Naive thymus-derived CD4-positive, alpha-beta T cell (primary cell): ENCODE measurements at regions not wholly inside any gene's neighbourhood (a gene's known extent, or its start where the extent isn't known, plus 50 kb on each side); places are given as distances from the start of the nearest gene placed in this dataset.

Source experiments
- ATAC-seq: fragments of 150-1000 bp; cut with Tn5 transposase; 2 replicates; pipeline ENCODE4 v1.10.0; 2021; ENCODE audit warnings: mild to moderate bottlenecking, moderate library complexity
- CTCF ChIA-PET: fragments of 350-600 bp; sonication (Branson Sonifier 250); formaldehyde crosslinking; loops from one replicate; lab custom pipeline; 2021; ENCODE audit warnings: antibody characterized with exemption; lab: Charles Lee
- POLR2A ChIA-PET: fragments of 350-600 bp; sonication (Branson Sonifier 250); formaldehyde crosslinking; loops from one replicate; lab custom pipeline; 2021; ENCODE audit warnings: antibody characterized with exemption, inconsistent platforms; lab: Charles Lee
- DNase-seq, 9 donors: peaks; one replicate each; pipeline versions ENCODE4 v3.0.0 to v3.0.0-alpha.2; 2020 to 2022; ENCODE audit warnings: mixed read lengths in 1 of 9
- H3K27ac ChIP-seq: one replicate; pipeline ENCODE4 v1.7.0; 2013; ENCODE audit warnings: mild to moderate bottlenecking, low read depth, low read length, moderate library complexity
- H3K27me3 ChIP-seq, 2 donors: one replicate each; pipeline ENCODE4 v1.7.0; 2013; ENCODE audit warnings: low read length in 2 of 2, mild to moderate bottlenecking in 2 of 2, moderate library complexity in 2 of 2; ENCODE audit not compliant: control insufficient read depth in 2 of 2, insufficient read depth in 2 of 2
- H3K36me3 ChIP-seq, 3 experiments: 1 replicate in 2 of 3; 2 replicates in 1 of 3; pipeline ENCODE4 v1.7.0; 2013; ENCODE audit warnings: low read length in 3 of 3, mild to moderate bottlenecking in 3 of 3, moderate library complexity in 1 of 3; ENCODE audit not compliant: insufficient read depth in 3 of 3, control insufficient read depth in 2 of 3
- H3K4me1 ChIP-seq, 2 donors: one replicate each; pipeline ENCODE4 v1.7.0; 2013; ENCODE audit warnings: low read length in 2 of 2, mild to moderate bottlenecking in 2 of 2, moderate library complexity in 1 of 2; ENCODE audit not compliant: control insufficient read depth in 2 of 2, insufficient read depth in 2 of 2
- H3K4me3 ChIP-seq: 2 replicates; pipeline ENCODE4 v1.7.0; 2013; ENCODE audit warnings: mild to moderate bottlenecking, low read length
- H3K9me3 ChIP-seq, 3 experiments: 1 replicate in 2 of 3; 2 replicates in 1 of 3; pipeline ENCODE4 v1.7.0; 2013; ENCODE audit warnings: low read length in 3 of 3; ENCODE audit not compliant: control insufficient read depth in 2 of 3
- H3K27ac Mint-ChIP-seq, 9 donors: one replicate each; pipeline ENCODE4 v1.8.0; 2020 to 2022; ENCODE audit warnings: mixed read lengths in 9 of 9, mild to moderate bottlenecking in 8 of 9, moderate library complexity in 5 of 9, inconsistent platforms in 2 of 9
- H3K27me3 Mint-ChIP-seq, 5 donors: one replicate each; pipeline ENCODE4 v1.8.0; 2021 to 2022; ENCODE audit warnings: mixed read lengths in 5 of 5, mild to moderate bottlenecking in 1 of 5
- H3K36me3 Mint-ChIP-seq, 5 donors: one replicate each; pipeline ENCODE4 v1.8.0; 2020 to 2022; ENCODE audit warnings: mixed read lengths in 5 of 5, mild to moderate bottlenecking in 3 of 5, inconsistent platforms in 1 of 5
- H3K4me1 Mint-ChIP-seq, 7 donors: one replicate each; pipeline ENCODE4 v1.8.0; 2020 to 2022; ENCODE audit warnings: mixed read lengths in 7 of 7, mild to moderate bottlenecking in 3 of 7, inconsistent platforms in 1 of 7
- H3K4me3 Mint-ChIP-seq, 10 donors: one replicate each; pipeline ENCODE4 v1.8.0; 2020 to 2022; ENCODE audit warnings: mild to moderate bottlenecking in 10 of 10, mixed read lengths in 10 of 10, moderate library complexity in 6 of 10, inconsistent platforms in 2 of 10
- H3K9me3 Mint-ChIP-seq, 11 donors: one replicate each; pipeline ENCODE4 v1.8.0; 2020 to 2022; ENCODE audit warnings: mixed read lengths in 11 of 11, mild to moderate bottlenecking in 4 of 11, inconsistent platforms in 1 of 11, moderate library complexity in 1 of 11
- intact Hi-C, 2 donors: fragments of 100-400 bp; cut with micrococcal nuclease; formaldehyde crosslinking; loops; one replicate each; pipeline ENCODE4 v1.15.1; 2023

DNA sequence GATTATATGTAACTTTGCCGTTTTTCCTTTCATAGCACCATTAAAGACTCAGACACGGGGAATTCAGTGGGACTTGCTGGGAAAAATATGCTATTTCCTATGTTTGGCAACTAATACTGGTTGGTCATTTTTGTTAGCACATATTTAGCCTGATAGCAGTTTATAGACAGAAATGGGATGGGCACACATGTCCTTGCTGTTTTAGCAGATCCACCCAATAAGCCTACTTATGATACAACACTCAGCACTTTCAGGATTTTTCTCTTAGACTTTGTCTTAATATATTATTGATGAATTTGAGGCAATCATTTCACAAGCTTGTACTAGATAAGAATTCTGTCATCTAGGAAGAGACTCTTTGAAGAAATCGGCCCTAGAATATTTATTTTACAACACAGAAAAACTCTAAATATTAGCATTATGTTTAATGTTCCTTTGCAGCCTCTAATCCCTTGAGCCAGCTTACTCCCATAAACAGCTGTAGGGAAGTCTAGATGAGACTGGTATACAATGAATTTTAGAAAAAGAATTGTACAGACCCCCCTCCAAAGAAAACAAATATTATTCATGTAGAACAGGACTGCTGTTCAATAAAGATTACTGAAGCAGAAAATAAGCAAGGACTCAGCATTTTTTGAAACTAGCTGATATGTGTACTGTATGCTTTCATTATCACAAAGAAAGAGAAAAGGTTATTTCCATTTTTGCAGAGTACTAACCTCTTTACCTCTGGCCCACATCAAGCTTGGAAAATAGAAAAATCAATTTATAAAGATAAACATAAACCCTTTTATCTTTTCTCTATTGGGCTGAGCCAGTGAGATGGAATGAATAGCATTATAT lies 656.8 kb upstream of the SGO1 start:
- DNase-seq = no peak
- H3K27ac Mint-ChIP-seq = no peak overlapping the region

GRCh38 chr3:20842002-20842401 lies 656.0 kb upstream of the SGO1 start:
- Mint-ChIP-seq H3K4me1 (no peaks in the 10 kb centered on the region), H3K4me3 (no peak overlapping the region), H3K36me3 (peaks cover 0 to 2% (median 0%) of the 10 kb centered on the region in 5 donors), H3K9me3 (peaks cover 2 to 51% (median 5%) of the 10 kb centered on the region in 11 donors), H3K27me3 (no peaks in the 10 kb centered on the region), H3K27ac (no peak overlapping the region)
- intact Hi-C loops = no loop called here
- ATAC-seq (no peak), DNase-seq (no peak)
- H3K27me3 ChIP-seq = no peaks in the 10 kb centered on the region
- no peak overlapping the region for H3K27ac ChIP-seq
- CTCF ChIA-PET = no interaction called here
- POLR2A ChIA-PET = no interaction called here
- no peak overlapping the region for H3K4me3 ChIP-seq
- H3K9me3 ChIP-seq = no peaks in the 10 kb centered on the region
- H3K36me3 ChIP-seq = no peaks in the 10 kb centered on the region
- no peaks in the 10 kb centered on the region for H3K4me1 ChIP-seq

More for the DNA sequence above, 656.8 kb upstream of the SGO1 start:
- Histone ChIP-seq H3K36me3 (no peaks in the 10 kb centered on the region), H3K9me3 (no peaks in the 10 kb centered on the region), H3K4me3 (no peak overlapping the region), H3K27ac (no peak overlapping the region), H3K27me3 (no peaks in the 10 kb centered on the region), H3K4me1 (no peaks in the 10 kb centered on the region)
- H3K4me3 Mint-ChIP-seq = no peak overlapping the region
- peaks cover 2 to 46% (median 5%) of the 10 kb centered on the region in 11 donors for H3K9me3 Mint-ChIP-seq
- H3K4me1 Mint-ChIP-seq = no peaks in the 10 kb centered on the region
- intact Hi-C loops = no loop called here
- no peaks in the 10 kb centered on the region for H3K36me3 Mint-ChIP-seq
- POLR2A ChIA-PET = no interaction called here
- no peak for ATAC-seq
- CTCF ChIA-PET = no interaction called here
- H3K27me3 Mint-ChIP-seq = no peaks in the 10 kb centered on the region

GRCh38 chr3:20837676-20838302 lies 651.8 kb upstream of the SGO1 start:
- Mint-ChIP-seq H3K27me3 (no peaks in the 10 kb centered on the region), H3K36me3 (peaks cover 0 to 3% (median 0%) of the 10 kb centered on the region in 5 donors), H3K4me1 (no peaks in the 10 kb centered on the region), H3K4me3 (no peak overlapping the region), H3K9me3 (peaks cover 2 to 47% (median 8%) of the 10 kb centered on the region in 11 donors), H3K27ac (no peak overlapping the region)
- no peak for DNase-seq
- no peaks in the 10 kb centered on the region for H3K4me1 ChIP-seq
- H3K4me3 ChIP-seq = no peak overlapping the region
- intact Hi-C loops = no loop called here
- no peak overlapping the region for H3K27ac ChIP-seq
- ATAC-seq = no peak
- H3K9me3 ChIP-seq = no peaks in the 10 kb centered on the region
- H3K27me3 ChIP-seq = no peaks in the 10 kb centered on the region
- CTCF ChIA-PET = no interaction called here
- H3K36me3 ChIP-seq = no peaks in the 10 kb centered on the region
- POLR2A ChIA-PET = no interaction called here

GRCh38 chr3:20836801-20837200 lies 650.8 kb upstream of the SGO1 start:
- intact Hi-C loops = no loop called here
- Mint-ChIP-seq H3K27me3 (no peaks in the 10 kb centered on the region), H3K4me3 (no peak overlapping the region), H3K36me3 (peaks cover 0 to 3% (median 0%) of the 10 kb centered on the region in 5 donors), H3K9me3 (peaks cover under 1 to 41% (median 4%) of the 10 kb centered on the region in 11 donors), H3K27ac (no peak overlapping the region), H3K4me1 (no peaks in the 10 kb centered on the region)
- no peak for DNase-seq
- ChIA-PET CTCF (no interaction called here), POLR2A (no interaction called here)
- ATAC-seq = no peak
- H3K27ac ChIP-seq = no peak overlapping the region
- no peaks in the 10 kb centered on the region for H3K27me3 ChIP-seq
- no peaks in the 10 kb centered on the region for H3K4me1 ChIP-seq
- H3K4me3 ChIP-seq = no peak overlapping the region
- H3K36me3 ChIP-seq = no peaks in the 10 kb centered on the region
- H3K9me3 ChIP-seq = no peaks in the 10 kb centered on the region

- no peak overlapping the region for H3K27ac ChIP-seq
- no peaks in the 10 kb centered on the region for H3K4me1 Mint-ChIP-seq
- intact Hi-C loops = no loop called here
- DNase-seq = no peak
- peaks cover 0 to 3% (median 0%) of the 10 kb centered on the region in 5 donors for H3K36me3 Mint-ChIP-seq
- no peak overlapping the region for H3K27ac Mint-ChIP-seq
- no peaks in the 10 kb centered on the region for H3K4me1 ChIP-seq
- CTCF ChIA-PET = no interaction called here
- H3K9me3 Mint-ChIP-seq = peaks cover 0 to 30% (median 3%) of the 10 kb centered on the region in 11 donors
- H3K9me3 ChIP-seq = no peaks in the 10 kb centered on the region
- no peaks in the 10 kb centered on the region for H3K27me3 Mint-ChIP-seq
- POLR2A ChIA-PET = no interaction called here
- no peaks in the 10 kb centered on the region for H3K27me3 ChIP-seq
- H3K4me3 ChIP-seq = no peak overlapping the region
- H3K4me3 Mint-ChIP-seq = no peak overlapping the region
- ATAC-seq = no peak
- no peaks in the 10 kb centered on the region for H3K36me3 ChIP-seq
These were observed 647.0 kb upstream of the SGO1 start for GRCh38 chr3:20832963-20833362.

DNA sequence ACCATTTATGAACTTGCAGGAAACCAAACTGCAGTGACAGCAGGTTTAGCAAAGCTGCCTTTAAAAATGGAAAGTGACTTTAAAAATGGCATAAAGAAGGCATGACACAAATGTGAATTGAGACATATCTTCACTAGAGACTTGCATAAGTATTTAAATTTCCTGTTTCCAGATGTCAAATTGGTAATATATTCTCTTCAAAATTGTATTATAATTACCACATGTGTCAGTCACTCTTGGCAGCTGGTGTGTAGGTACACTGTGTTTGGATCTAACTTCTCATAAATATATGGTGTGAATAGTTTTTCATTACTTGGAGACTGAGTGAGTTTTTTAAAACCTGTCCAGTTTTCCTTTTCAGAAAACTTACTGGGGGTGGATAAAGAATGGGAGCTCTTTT lies 636.2 kb upstream of the SGO1 start:
- Mint-ChIP-seq H3K27ac (no peak overlapping the region), H3K9me3 (peaks cover 12 to 61% (median 28%) of the 10 kb centered on the region in 11 donors), H3K4me3 (no peak overlapping the region), H3K4me1 (no peaks in the 10 kb centered on the region), H3K36me3 (peaks cover 0 to 4% (median 0%) of the 10 kb centered on the region in 5 donors), H3K27me3 (no peaks in the 10 kb centered on the region)
- DNase-seq (no peak), ATAC-seq (no peak)
- Histone ChIP-seq H3K4me3 (no peak overlapping the region), H3K27me3 (no peaks in the 10 kb centered on the region), H3K27ac (no peak overlapping the region), H3K36me3 (no peaks in the 10 kb centered on the region), H3K4me1 (no peaks in the 10 kb centered on the region), H3K9me3 (peaks cover 0 to 3% (median 0%) of the 10 kb centered on the region in 3 experiments)
- CTCF ChIA-PET = no interaction called here
- intact Hi-C loops = no loop called here
- POLR2A ChIA-PET = no interaction called here
